Erythroblast (primary cell): ENCODE measurements at regions not wholly inside any gene's neighbourhood (a gene's known extent, or its start where the extent isn't known, plus 50 kb on each side); places are given as distances from the start of the nearest gene placed in this dataset.
"Not testable (repeated sequence)": the region's sequence is repeated elsewhere in the genome, so short reads cannot be mapped to it uniquely, and the experiment has no call there.

Source experiments
- DNase-seq, 2 experiments: peaks; one replicate each; lab custom pipeline; 2025; lab: John Stamatoyannopoulos, UW
- GATA1 ChIP-seq: IDR thresholded peaks from 2 replicates; pipeline ENCODE4 v1.6.1; 2011; ENCODE audit warnings: low read depth, mild to moderate bottlenecking, control low read depth, low read length, moderate library complexity
- POLR2A ChIP-seq: IDR thresholded peaks from 2 replicates; pipeline ENCODE4 v1.6.1; 2011; ENCODE audit warnings: mild to moderate bottlenecking, low read length

GRCh38 chr10:108578258-108578657 is 1345.1 kb downstream of the XPNPEP1 start:
- no peak for DNase-seq
- no peak for TF ChIP-seq GATA1
- TF ChIP-seq POLR2A, result no peak

GRCh38 chr10:108574233-108574632 is 1349.1 kb downstream of the XPNPEP1 start:
- no peak for TF ChIP-seq GATA1
- TF ChIP-seq POLR2A, result no peak
- no peak for DNase-seq

- no peak for DNase-seq
Observed at GRCh38 chr10:108568824-108569223, 1354.5 kb downstream of the XPNPEP1 start.

GRCh38 chr10:108567899-108568752 is 1355.2 kb downstream of the XPNPEP1 start:
- TF ChIP-seq GATA1 (no peak), POLR2A (no peak)
- no peak for DNase-seq

More at GRCh38 chr10:108568824-108569223, 1354.5 kb downstream of the XPNPEP1 start:
- TF ChIP-seq GATA1 (no peak), POLR2A (no peak)

- no peak for DNase-seq
- TF ChIP-seq GATA1 (no peak), POLR2A (no peak)
Observed at GRCh38 chr10:108566316-108567107, 1356.8 kb downstream of the XPNPEP1 start.

GRCh38 chr10:108562105-108562504 is 1361.2 kb downstream of the XPNPEP1 start:
- TF ChIP-seq POLR2A, result no peak
- no peak for TF ChIP-seq GATA1
- DNase-seq, result no peak

GRCh38 chr10:108561649-108562048 is 1361.7 kb downstream of the XPNPEP1 start:
- TF ChIP-seq POLR2A (no peak), GATA1 (no peak)
- peak in 1 of 2 experiments; percentile 23 for DNase-seq

- no peak for DNase-seq
- no peak for TF ChIP-seq POLR2A
- TF ChIP-seq GATA1, result no peak
Observed at GRCh38 chr10:108560488-108560887, 1362.8 kb downstream of the XPNPEP1 start.

GRCh38 chr10:108556186-108556585 is 1367.1 kb downstream of the XPNPEP1 start:
- no peak for TF ChIP-seq GATA1
- TF ChIP-seq POLR2A, result no peak
- DNase-seq, result no peak

GRCh38 chr10:108545921-108546320 is 1377.4 kb downstream of the XPNPEP1 start:
- no peak for DNase-seq
- TF ChIP-seq POLR2A, result no peak
- no peak for TF ChIP-seq GATA1

- DNase-seq, result peak; percentile 68 to 76
- TF ChIP-seq POLR2A, result no peak
- TF ChIP-seq GATA1, result no peak
Observed at GRCh38 chr10:108544500-108545120, 1378.7 kb downstream of the XPNPEP1 start.

GRCh38 chr10:108533551-108533950 is 1369.0 kb upstream of the SORCS1 start:
- not testable (repeated sequence) for DNase-seq

- no peak for DNase-seq
- TF ChIP-seq POLR2A (no peak), GATA1 (no peak)
Observed at GRCh38 chr10:108523016-108523800, 1358.7 kb upstream of the SORCS1 start.
